ENCODE measurements at regions not wholly inside any gene's neighbourhood (a gene's known extent, or its start where the extent isn't known, plus 50 kb on each side); places are given as distances from the start of the nearest gene placed in this dataset.

DNA sequence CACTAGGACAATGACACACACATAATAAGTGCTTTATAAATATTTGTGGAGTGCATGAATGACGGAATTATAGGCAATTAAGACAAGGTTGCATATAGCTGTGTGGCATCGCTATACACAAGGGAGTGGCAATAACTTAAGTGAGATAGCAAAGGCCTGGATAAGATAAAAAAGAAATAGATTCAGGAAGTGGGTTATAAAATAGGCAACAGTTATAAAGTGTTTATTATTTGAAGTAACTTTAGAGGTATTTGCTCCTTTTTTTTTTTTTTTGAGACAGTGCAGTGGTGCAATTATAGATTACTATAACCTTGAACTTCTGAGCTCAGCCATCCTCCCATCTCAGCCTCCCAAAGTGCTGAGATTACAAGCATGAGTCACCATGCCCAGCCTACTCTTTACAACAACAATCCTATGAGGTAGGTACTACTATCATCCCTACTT lies 75.9 kb upstream of the LOC128125822 start (continued):
- TF ChIP-seq ZNF785 (tag by site-specific recombination; IDR thresholded peaks at IDR 0.05) (no peak), ZNF19 (tag by site-specific recombination; IDR thresholded peaks at IDR 0.05; ENCODE audit: low read depth) (no peak), TCF7L2 (IDR thresholded peaks at IDR 0.05; ENCODE audit: borderline replicate concordance, low read depth, low read length) (peak; percentile 75; the same call in 1 of the 2 replicates), ZNF426 (tag by site-specific recombination; IDR thresholded peaks at IDR 0.05) (0 out of 2 replicates have a peak, but pooled peaks have one; percentile 8), OVOL3 (tag by site-specific recombination; IDR thresholded peaks at IDR 0.05) (peak; percentile 35; the same call in 1 of the 2 replicates), OSR2 (tag by site-specific recombination; IDR thresholded peaks at IDR 0.05) (peak; percentile 64), FEZF1 (tag by site-specific recombination; IDR thresholded peaks at IDR 0.05) (peak; percentile 59)
- TF ChIP-seq, protein P1, sequence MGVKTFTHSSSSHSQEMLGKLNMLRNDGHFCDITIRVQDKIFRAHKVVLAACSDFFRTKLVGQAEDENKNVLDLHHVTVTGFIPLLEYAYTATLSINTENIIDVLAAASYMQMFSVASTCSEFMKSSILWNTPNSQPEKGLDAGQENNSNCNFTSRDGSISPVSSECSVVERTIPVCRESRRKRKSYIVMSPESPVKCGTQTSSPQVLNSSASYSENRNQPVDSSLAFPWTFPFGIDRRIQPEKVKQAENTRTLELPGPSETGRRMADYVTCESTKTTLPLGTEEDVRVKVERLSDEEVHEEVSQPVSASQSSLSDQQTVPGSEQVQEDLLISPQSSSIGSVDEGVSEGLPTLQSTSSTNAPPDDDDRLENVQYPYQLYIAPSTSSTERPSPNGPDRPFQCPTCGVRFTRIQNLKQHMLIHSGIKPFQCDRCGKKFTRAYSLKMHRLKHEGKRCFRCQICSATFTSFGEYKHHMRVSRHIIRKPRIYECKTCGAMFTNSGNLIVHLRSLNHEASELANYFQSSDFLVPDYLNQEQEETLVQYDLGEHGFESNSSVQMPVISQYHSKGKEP (tag by site-specific recombination; IDR thresholded peaks at IDR 0.05): peak; percentile 50; the same call in 1 of the 2 replicates
- TF ChIP-seq, protein P2, sequence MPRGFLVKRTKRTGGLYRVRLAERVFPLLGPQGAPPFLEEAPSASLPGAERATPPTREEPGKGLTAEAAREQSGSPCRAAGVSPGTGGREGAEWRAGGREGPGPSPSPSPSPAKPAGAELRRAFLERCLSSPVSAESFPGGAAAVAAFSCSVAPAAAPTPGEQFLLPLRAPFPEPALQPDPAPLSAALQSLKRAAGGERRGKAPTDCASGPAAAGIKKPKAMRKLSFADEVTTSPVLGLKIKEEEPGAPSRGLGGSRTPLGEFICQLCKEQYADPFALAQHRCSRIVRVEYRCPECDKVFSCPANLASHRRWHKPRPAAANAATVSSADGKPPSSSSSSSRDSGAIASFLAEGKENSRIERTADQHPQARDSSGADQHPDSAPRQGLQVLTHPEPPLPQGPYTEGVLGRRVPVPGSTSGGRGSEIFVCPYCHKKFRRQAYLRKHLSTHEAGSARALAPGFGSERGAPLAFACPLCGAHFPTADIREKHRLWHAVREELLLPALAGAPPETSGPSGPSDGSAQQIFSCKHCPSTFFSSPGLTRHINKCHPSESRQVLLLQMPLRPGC (tag by site-specific recombination; IDR thresholded peaks at IDR 0.05): peak; percentile 26; the same call in 1 of the 2 replicates

DNA sequence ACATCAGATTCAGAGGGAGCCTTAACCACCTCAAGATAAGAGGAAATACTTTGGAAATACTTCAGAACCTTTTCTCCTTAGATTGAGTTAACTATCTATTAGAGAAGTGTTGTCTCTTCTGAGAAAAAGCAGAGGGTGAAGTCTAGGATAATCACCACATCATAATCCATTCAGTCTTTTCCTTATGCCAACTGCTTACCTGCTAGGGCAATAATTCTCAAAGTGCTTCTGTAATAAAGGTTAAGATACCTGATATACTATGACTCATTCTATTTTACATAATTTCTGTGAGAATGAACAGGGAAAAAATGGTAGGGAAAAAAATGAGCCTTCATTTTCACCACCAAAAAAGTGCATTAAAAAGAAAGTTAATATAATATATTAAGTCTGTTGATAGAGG lies 70.1 kb upstream of the LOC128125822 start:
- Histone ChIP-seq H3K4me1 (ENCODE audit: control insufficient read depth, insufficient read depth, low read length) (no peaks in the 10 kb centered on the region), H3K4me3 (ENCODE audit: low read depth, low read length) (no peak overlapping the region), H3K9me3 (ENCODE audit: control insufficient read depth, insufficient read depth, low read depth, low read length) (no peaks in the 10 kb centered on the region), H3K27ac (ENCODE audit: extremely low read depth, low read depth, low read length) (no peak overlapping the region), H3K36me3 (ENCODE audit: control insufficient read depth in 2 of 2, insufficient read depth in 1 of 2, low read length in 2 of 2) (no peaks in the 10 kb centered on the region)
- ChIA-PET POLR2A (no interaction called here), CTCF (no interaction called here)
- TF ChIP-seq ZNF544 (tag by site-specific recombination; IDR thresholded peaks at IDR 0.05) (no peak), ZNF335 (tag by site-specific recombination; conservative IDR thresholded peaks at IDR 0.05) (no peak), ZNF146 (tag by site-specific recombination; IDR thresholded peaks at IDR 0.05) (no peak), ZNF404 (tag by site-specific recombination; IDR thresholded peaks at IDR 0.05) (no peak), ZNF416 (tag by site-specific recombination; IDR thresholded peaks at IDR 0.05) (no peak), ZNF555 (tag by site-specific recombination; conservative IDR thresholded peaks at IDR 0.05) (no peak), ZNF157 (tag by site-specific recombination; IDR thresholded peaks at IDR 0.05) (no peak), ZNF112 (tag by site-specific recombination; IDR thresholded peaks at IDR 0.05) (no peak), ZNF776 (tag by site-specific recombination; IDR thresholded peaks at IDR 0.05; ENCODE audit: borderline replicate concordance) (no peak)
- TF ChIP-seq, protein P3, sequence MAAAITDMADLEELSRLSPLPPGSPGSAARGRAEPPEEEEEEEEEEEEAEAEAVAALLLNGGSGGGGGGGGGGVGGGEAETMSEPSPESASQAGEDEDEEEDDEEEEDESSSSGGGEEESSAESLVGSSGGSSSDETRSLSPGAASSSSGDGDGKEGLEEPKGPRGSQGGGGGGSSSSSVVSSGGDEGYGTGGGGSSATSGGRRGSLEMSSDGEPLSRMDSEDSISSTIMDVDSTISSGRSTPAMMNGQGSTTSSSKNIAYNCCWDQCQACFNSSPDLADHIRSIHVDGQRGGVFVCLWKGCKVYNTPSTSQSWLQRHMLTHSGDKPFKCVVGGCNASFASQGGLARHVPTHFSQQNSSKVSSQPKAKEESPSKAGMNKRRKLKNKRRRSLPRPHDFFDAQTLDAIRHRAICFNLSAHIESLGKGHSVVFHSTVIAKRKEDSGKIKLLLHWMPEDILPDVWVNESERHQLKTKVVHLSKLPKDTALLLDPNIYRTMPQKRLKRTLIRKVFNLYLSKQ (tag by site-specific recombination; IDR thresholded peaks at IDR 0.05; ENCODE audit: borderline replicate concordance): no peak
- TF ChIP-seq, protein P4, sequence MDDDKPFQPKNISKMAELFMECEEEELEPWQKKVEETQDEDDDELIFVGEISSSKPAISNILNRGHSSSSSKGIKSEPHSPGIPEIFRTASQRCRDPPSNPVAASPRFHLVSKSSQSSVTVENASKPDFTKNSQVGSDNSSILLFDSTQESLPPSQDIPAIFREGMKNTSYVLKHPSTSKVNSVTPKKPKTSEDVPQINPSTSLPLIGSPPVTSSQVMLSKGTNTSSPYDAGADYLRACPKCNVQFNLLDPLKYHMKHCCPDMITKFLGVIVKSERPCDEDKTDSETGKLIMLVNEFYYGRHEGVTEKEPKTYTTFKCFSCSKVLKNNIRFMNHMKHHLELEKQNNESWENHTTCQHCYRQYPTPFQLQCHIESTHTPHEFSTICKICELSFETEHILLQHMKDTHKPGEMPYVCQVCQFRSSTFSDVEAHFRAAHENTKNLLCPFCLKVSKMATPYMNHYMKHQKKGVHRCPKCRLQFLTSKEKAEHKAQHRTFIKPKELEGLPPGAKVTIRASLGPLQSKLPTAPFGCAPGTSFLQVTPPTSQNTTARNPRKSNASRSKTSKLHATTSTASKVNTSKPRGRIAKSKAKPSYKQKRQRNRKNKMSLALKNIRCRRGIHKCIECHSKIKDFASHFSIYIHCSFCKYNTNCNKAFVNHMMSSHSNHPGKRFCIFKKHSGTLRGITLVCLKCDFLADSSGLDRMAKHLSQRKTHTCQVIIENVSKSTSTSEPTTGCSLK (tag by site-specific recombination; IDR thresholded peaks at IDR 0.05): no peak

Data from HEK293 (cell line).